ENCODE measurements at regions not wholly inside any gene's neighbourhood (a gene's known extent, or its start where the extent isn't known, plus 50 kb on each side); places are given as distances from the start of the nearest gene placed in this dataset.

GRCh38 chr6:91149956-91150705, 563.3 kb upstream of the MAP3K7 start:
- TF ChIP-seq CTCF (IDR thresholded peaks at IDR 0.05) (no peak), POLR2A (IDR thresholded peaks at IDR 0.05) (no peak), POLR2AphosphoS5 (IDR thresholded peaks at IDR 0.05; ENCODE audit: insufficient read depth in 1 of 2, low read depth in 1 of 2) (no peak)
- H3K36me3 ChIP-seq: no peaks in the 10 kb centered on the region

GRCh38 chr6:91149246-91149955, 562.5 kb upstream of the MAP3K7 start:
- no peaks in the 10 kb centered on the region for H3K27me3 ChIP-seq
- no peak overlapping the region for H3K4me3 ChIP-seq
- H3K4me1 ChIP-seq: no peaks in the 10 kb centered on the region
- intact Hi-C loops (cut with DNase I): no loop called here
- no peak for DNase-seq (ENCODE audit: extremely low spot score in 2 of 2)
- no peaks in the 10 kb centered on the region for H3K36me3 ChIP-seq
- H3K27ac ChIP-seq: no peak overlapping the region
- H3K9me3 ChIP-seq: no peaks in the 10 kb centered on the region
- TF ChIP-seq CTCF (IDR thresholded peaks at IDR 0.05) (no peak), POLR2AphosphoS5 (IDR thresholded peaks at IDR 0.05; ENCODE audit: insufficient read depth in 1 of 2, low read depth in 1 of 2) (no peak)

More at GRCh38 chr6:91149956-91150705, 563.3 kb upstream of the MAP3K7 start:
- intact Hi-C loops (cut with DNase I): no loop called here
- H3K27ac ChIP-seq: no peak overlapping the region
- H3K9me3 ChIP-seq: no peaks in the 10 kb centered on the region
- no peaks in the 10 kb centered on the region for H3K27me3 ChIP-seq
- no peak for DNase-seq (ENCODE audit: extremely low spot score in 2 of 2)
- H3K4me3 ChIP-seq: no peak overlapping the region
- H3K4me1 ChIP-seq: no peaks in the 10 kb centered on the region

GRCh38 chr6:91144126-91144525, 557.3 kb upstream of the MAP3K7 start:
- H3K4me1 ChIP-seq: no peaks in the 10 kb centered on the region
- intact Hi-C loops (cut with DNase I): no loop called here
- H3K4me3 ChIP-seq: no peak overlapping the region
- no peaks in the 10 kb centered on the region for H3K27me3 ChIP-seq
- TF ChIP-seq CTCF (IDR thresholded peaks at IDR 0.05) (no peak), POLR2AphosphoS5 (IDR thresholded peaks at IDR 0.05; ENCODE audit: insufficient read depth in 1 of 2, low read depth in 1 of 2) (no peak), POLR2A (IDR thresholded peaks at IDR 0.05) (no peak)
- H3K27ac ChIP-seq: no peak overlapping the region
- DNase-seq (ENCODE audit: extremely low spot score in 2 of 2): no peak
- no peaks in the 10 kb centered on the region for H3K9me3 ChIP-seq
- H3K36me3 ChIP-seq: no peaks in the 10 kb centered on the region

- Histone ChIP-seq H3K9me3 (no peaks in the 10 kb centered on the region), H3K27me3 (no peaks in the 10 kb centered on the region)
- no peak for TF ChIP-seq POLR2AphosphoS5 (IDR thresholded peaks at IDR 0.05; ENCODE audit: insufficient read depth in 1 of 2, low read depth in 1 of 2)
Observed at GRCh38 chr6:91142154-91142553, 555.3 kb upstream of the MAP3K7 start.

GRCh38 chr6:91141346-91141745, 554.5 kb upstream of the MAP3K7 start:
- Histone ChIP-seq H3K4me1 (no peaks in the 10 kb centered on the region), H3K9me3 (no peaks in the 10 kb centered on the region), H3K4me3 (no peak overlapping the region), H3K27me3 (no peaks in the 10 kb centered on the region), H3K36me3 (no peaks in the 10 kb centered on the region), H3K27ac (no peak overlapping the region)
- no peak for DNase-seq (ENCODE audit: extremely low spot score in 2 of 2)
- intact Hi-C loops (cut with DNase I): no loop called here
- TF ChIP-seq POLR2AphosphoS5 (IDR thresholded peaks at IDR 0.05; ENCODE audit: insufficient read depth in 1 of 2, low read depth in 1 of 2) (no peak), CTCF (IDR thresholded peaks at IDR 0.05) (no peak), POLR2A (IDR thresholded peaks at IDR 0.05) (no peak)

More at GRCh38 chr6:91142154-91142553, 555.3 kb upstream of the MAP3K7 start:
- intact Hi-C loops (cut with DNase I): no loop called here
- no peaks in the 10 kb centered on the region for H3K4me1 ChIP-seq
- no peaks in the 10 kb centered on the region for H3K36me3 ChIP-seq
- no peak overlapping the region for H3K27ac ChIP-seq
- no peak overlapping the region for H3K4me3 ChIP-seq
- no peak for DNase-seq (ENCODE audit: extremely low spot score in 2 of 2)
